Hepatocyte (in vitro differentiated cells): ENCODE measurements at regions not wholly inside any gene's neighbourhood (a gene's known extent, or its start where the extent isn't known, plus 50 kb on each side); places are given as distances from the start of the nearest gene placed in this dataset.

Experiments used
- DNase-seq: peaks from one replicate; pipeline ENCODE4 v3.0.0-alpha.2; 2016; ENCODE audit warnings: low spot score
- H2AFZ ChIP-seq: fragments of 200-600 bp; sonication (generic); 2 replicates; pipeline ENCODE4 v1.6.0; 2016; ENCODE audit warnings: antibody characterized with exemption, mild to moderate bottlenecking
- H3K27ac ChIP-seq: fragments of 200-600 bp; sonication (generic); 2 replicates; pipeline ENCODE4 v1.5.1; 2016; ENCODE audit warnings: mild to moderate bottlenecking
- H3K27me3 ChIP-seq: fragments of 200-600 bp; sonication (generic); 2 replicates; pipeline ENCODE4 v1.6.1; 2016
- H3K36me3 ChIP-seq: fragments of 200-600 bp; sonication (generic); replicated peaks from 2 replicates; pipeline ENCODE4 v1.5.1; 2016; ENCODE audit warnings: low read depth; ENCODE audit not compliant: insufficient read depth
- H3K4me1 ChIP-seq: fragments of 200-600 bp; sonication (generic); 2 replicates; pipeline ENCODE4 v1.5.1; 2016; ENCODE audit warnings: mild to moderate bottlenecking, moderate library complexity; ENCODE audit not compliant: insufficient read depth
- H3K4me2 ChIP-seq: fragments of 200-600 bp; sonication (generic); 2 replicates; pipeline ENCODE4 v1.6.0; 2016
- H3K4me3 ChIP-seq: fragments of 200-600 bp; sonication (generic); 2 replicates; pipeline ENCODE4 v1.5.1; 2016; ENCODE audit warnings: mild to moderate bottlenecking
- H3K79me2 ChIP-seq: fragments of 200-600 bp; sonication (generic); 2 replicates; pipeline ENCODE4 v1.6.0; 2017; ENCODE audit warnings: mild to moderate bottlenecking
- H3K9me2 ChIP-seq: fragments of 200-600 bp; sonication (generic); replicated peaks from 2 replicates; pipeline ENCODE4 v1.6.0; 2017; ENCODE audit warnings: mild to moderate bottlenecking; ENCODE audit not compliant: insufficient read depth
- H3K9me3 ChIP-seq: fragments of 200-600 bp; sonication (generic); 2 replicates; pipeline ENCODE4 v1.5.1; 2016; ENCODE audit warnings: low read depth, mild to moderate bottlenecking
- H4K20me1 ChIP-seq: fragments of 200-600 bp; sonication (generic); 2 replicates; pipeline ENCODE4 v1.6.0; 2016; ENCODE audit warnings: mild to moderate bottlenecking; ENCODE audit not compliant: insufficient read depth, poor library complexity, severe bottlenecking
- CTCF ChIP-seq: fragments of 200-600 bp; sonication (generic); IDR thresholded peaks from 2 replicates; pipeline ENCODE4 v1.5.1; 2016; ENCODE audit warnings: antibody characterized with exemption, mild to moderate bottlenecking; ENCODE audit not compliant: poor library complexity
- EZH2 ChIP-seq: fragments of 200-600 bp; sonication (generic); IDR thresholded peaks from 2 replicates; pipeline ENCODE4 v1.6.1; 2016; ENCODE audit warnings: antibody characterized with exemption, mild to moderate bottlenecking, borderline replicate concordance
- EZH2phosphoT487 ChIP-seq: fragments of 200-600 bp; sonication (generic); IDR thresholded peaks from one replicate; pipeline ENCODE4 v1.6.1; 2018; ENCODE audit warnings: antibody characterized with exemption, mild to moderate bottlenecking, low read depth, moderate library complexity; ENCODE audit not compliant: unreplicated experiment, severe bottlenecking
- WGBS: methylation state at CpG from one replicate; pipeline ENCODE4 v1.1.6; 2016; ENCODE audit warnings: low lambda C conversion rate; ENCODE audit errors: missing lambda C conversion rate; 5-methylcytosine and 5-hydroxymethylcytosine counted together

DNA sequence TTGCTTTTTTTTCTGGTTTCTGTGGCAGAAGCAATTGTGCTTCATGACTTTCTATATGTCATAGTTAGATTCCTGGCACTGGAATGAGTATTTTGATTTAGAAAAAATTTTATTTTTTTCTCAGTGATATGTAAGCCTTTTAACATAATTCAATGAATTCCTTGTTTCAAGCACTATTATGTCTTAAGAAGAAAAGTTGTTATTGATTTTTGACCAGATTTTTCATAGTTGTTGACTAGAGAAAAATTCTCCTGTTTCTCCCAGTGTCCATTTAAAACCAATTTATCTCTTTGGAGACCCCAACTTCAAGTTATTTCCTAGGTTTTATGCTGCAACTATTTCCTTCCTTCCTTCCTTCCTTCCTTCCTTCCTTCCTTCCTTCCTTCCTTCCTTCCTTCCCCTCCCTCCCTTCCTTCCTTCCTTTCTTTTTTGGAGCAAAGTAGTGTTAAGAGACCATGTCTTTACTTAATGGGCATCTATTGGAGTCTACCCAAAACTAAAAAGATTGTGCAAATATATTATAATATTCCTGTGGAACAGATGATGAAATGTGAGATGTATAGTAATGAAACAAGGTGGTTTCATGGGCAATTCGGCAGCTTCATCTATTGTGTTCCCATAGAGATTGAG, 346.9 kb downstream of the RNF144B start:
- Histone ChIP-seq H3K9me2 (no peaks in the 10 kb centered on the region), H3K4me1 (no peaks in the 10 kb centered on the region), H3K4me2 (no peak overlapping the region), H4K20me1 (no peaks in the 10 kb centered on the region), H3K27me3 (no peaks in the 10 kb centered on the region), H3K4me3 (no peak overlapping the region), H3K36me3 (no peaks in the 10 kb centered on the region), H2AFZ (no peak overlapping the region), H3K27ac (no peak overlapping the region), H3K79me2 (no peaks in the 10 kb centered on the region), H3K9me3 (no peaks in the 10 kb centered on the region)
- DNase-seq = no peak
- no peak for TF ChIP-seq EZH2phosphoT487
- no peak for TF ChIP-seq CTCF
- TF ChIP-seq EZH2 = no peak
- 87% methylated on average over 1 of the region's 1 CpG for WGBS

GRCh38 chr6:18741741-18742140, 354.6 kb downstream of the RNF144B start:
- no peaks in the 10 kb centered on the region for H3K4me1 ChIP-seq
- no peaks in the 10 kb centered on the region for H3K9me2 ChIP-seq
- H3K79me2 ChIP-seq = no peaks in the 10 kb centered on the region
- no peak overlapping the region for H3K4me2 ChIP-seq
- no peak for DNase-seq
- no peaks in the 10 kb centered on the region for H4K20me1 ChIP-seq
- H3K9me3 ChIP-seq = no peaks in the 10 kb centered on the region
- H3K27me3 ChIP-seq = no peaks in the 10 kb centered on the region
- no peak overlapping the region for H3K27ac ChIP-seq
- no peak overlapping the region for H3K4me3 ChIP-seq
- no peak for TF ChIP-seq EZH2
- H3K36me3 ChIP-seq = no peaks in the 10 kb centered on the region
- 72% methylated on average over 4 of the region's 4 CpGs for WGBS
- no peak overlapping the region for H2AFZ ChIP-seq

GRCh38 chr6:18742406-18742805, 355.3 kb downstream of the RNF144B start:
- no peaks in the 10 kb centered on the region for H3K27me3 ChIP-seq
- no peaks in the 10 kb centered on the region for H3K36me3 ChIP-seq
- H4K20me1 ChIP-seq = no peaks in the 10 kb centered on the region
- no peak overlapping the region for H2AFZ ChIP-seq
- WGBS = 79% methylated on average over 2 of the region's 2 CpGs
- no peak overlapping the region for H3K4me2 ChIP-seq
- TF ChIP-seq CTCF (no peak), EZH2 (no peak), EZH2phosphoT487 (no peak)
- H3K9me3 ChIP-seq = no peaks in the 10 kb centered on the region
- no peak overlapping the region for H3K4me3 ChIP-seq
- no peak for DNase-seq
- no peaks in the 10 kb centered on the region for H3K9me2 ChIP-seq
- no peaks in the 10 kb centered on the region for H3K79me2 ChIP-seq
- H3K4me1 ChIP-seq = no peaks in the 10 kb centered on the region
- no peak overlapping the region for H3K27ac ChIP-seq

DNA sequence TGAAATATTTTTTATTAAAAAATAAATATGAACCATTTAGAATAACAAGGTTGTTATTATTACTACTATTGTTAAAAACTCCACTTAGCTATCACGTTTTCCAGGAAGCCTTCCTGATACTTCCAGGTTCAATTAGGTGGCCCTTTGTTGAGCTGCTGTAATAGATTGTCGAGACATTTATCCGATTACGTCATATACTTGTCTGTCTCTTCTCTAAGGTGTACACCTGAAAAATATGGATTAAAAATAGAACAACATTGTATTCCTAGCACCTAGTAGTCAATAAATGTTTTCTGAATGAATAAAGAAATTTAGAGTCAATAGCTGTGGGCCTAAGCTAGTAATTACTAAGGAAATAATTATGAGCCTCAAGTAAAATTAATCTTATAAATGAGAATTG, 359.6 kb downstream of the RNF144B start:
- Histone ChIP-seq H3K4me3 (no peak overlapping the region), H2AFZ (no peak overlapping the region), H3K27ac (no peak overlapping the region), H3K9me2 (no peaks in the 10 kb centered on the region), H3K36me3 (no peaks in the 10 kb centered on the region), H4K20me1 (no peaks in the 10 kb centered on the region), H3K4me1 (no peaks in the 10 kb centered on the region), H3K4me2 (no peak overlapping the region), H3K9me3 (no peaks in the 10 kb centered on the region), H3K79me2 (no peaks in the 10 kb centered on the region), H3K27me3 (no peaks in the 10 kb centered on the region)
- no peak for DNase-seq
- TF ChIP-seq EZH2 = no peak
- TF ChIP-seq EZH2phosphoT487 = no peak
- TF ChIP-seq CTCF = no peak
- WGBS = 93% methylated on average over 4 of the region's 4 CpGs
